GM12864 (cell line): ENCODE measurements at regions not wholly inside any gene's neighbourhood (a gene's known extent, or its start where the extent isn't known, plus 50 kb on each side); places are given as distances from the start of the nearest gene placed in this dataset.
"Not testable (repeated sequence)": the region's sequence is repeated elsewhere in the genome, so short reads cannot be mapped to it uniquely, and the experiment has no call there.

Experiments
- DNase-seq: peaks from one replicate; pipeline ENCODE4 v3.0.0-alpha.2; 2011; ENCODE audit warnings: low read depth
- H3K4me3 ChIP-seq: 2 replicates; pipeline ENCODE4 v1.5.1; 2011; ENCODE audit warnings: mild to moderate bottlenecking, low read depth, low read length, control low read depth
- CTCF ChIP-seq: IDR thresholded peaks from 2 replicates; pipeline ENCODE4 v1.5.1; 2011; ENCODE audit warnings: low read depth, mild to moderate bottlenecking, moderate library complexity, low read length, control low read depth, inconsistent platforms; ENCODE audit errors: missing control alignments

- DNase-seq: no peak
- TF ChIP-seq CTCF: no peak
Measured at GRCh38 chr4:30028826-30029225, 691.3 kb upstream of the PCDH7 start.

GRCh38 chr4:30056016-30056766 is 664.0 kb upstream of the PCDH7 start:
- no peak for TF ChIP-seq CTCF
- DNase-seq: no peak

More at GRCh38 chr4:30028826-30029225, 691.3 kb upstream of the PCDH7 start:
- no peak overlapping the region for H3K4me3 ChIP-seq

GRCh38 chr4:30068234-30068633 is 651.9 kb upstream of the PCDH7 start:
- no peak for TF ChIP-seq CTCF
- H3K4me3 ChIP-seq: no peak overlapping the region
- no peak for DNase-seq

More at GRCh38 chr4:30056016-30056766, 664.0 kb upstream of the PCDH7 start:
- H3K4me3 ChIP-seq: no peak overlapping the region

- no peak overlapping the region for H3K4me3 ChIP-seq
- no peak for TF ChIP-seq CTCF
- DNase-seq: no peak
Measured at GRCh38 chr4:30073011-30073710, 647.0 kb upstream of the PCDH7 start.

GRCh38 chr4:30092420-30093128 is 627.6 kb upstream of the PCDH7 start:
- DNase-seq, H3K4me3 ChIP-seq: not testable (repeated sequence)

- DNase-seq: no peak
- H3K4me3 ChIP-seq: no peak overlapping the region
- no peak for TF ChIP-seq CTCF
Measured at GRCh38 chr4:30094887-30095286, 625.3 kb upstream of the PCDH7 start.

GRCh38 chr4:30103455-30103854 is 616.7 kb upstream of the PCDH7 start:
- no peak for TF ChIP-seq CTCF
- DNase-seq: no peak
- no peak overlapping the region for H3K4me3 ChIP-seq
